Prostate gland (tissue), 2 donors: ENCODE measurements at regions not wholly inside any gene's neighbourhood (a gene's known extent, or its start where the extent isn't known, plus 50 kb on each side); places are given as distances from the start of the nearest gene placed in this dataset.
"Not testable (repeated sequence)": the region's sequence is repeated elsewhere in the genome, so short reads cannot be mapped to it uniquely, and the experiment has no call there.

Experiments
- DNase-seq: peaks from one replicate; pipeline ENCODE4 v3.0.0-alpha.2; 2019; ENCODE audit warnings: low spot score
- H3K27ac ChIP-seq, 2 donors: fragments of 200-600 bp; sonication (generic); 2 replicates each; pipeline ENCODE4 v1.5.1; 2017 to 2019
- H3K27me3 ChIP-seq: fragments of 200-600 bp; sonication (generic); replicated peaks from 2 replicates; pipeline ENCODE4 v1.5.1; 2019; ENCODE audit not compliant: insufficient read depth
- H3K36me3 ChIP-seq, 2 donors: fragments of 200-600 bp; sonication (generic); 1 replicate in 1 of 2; 2 replicates in 1 of 2; pipeline versions ENCODE4 v1.5.1 to v1.8.1; 2017 to 2019
- H3K4me1 ChIP-seq: fragments of 200-600 bp; sonication (generic); replicated peaks from 2 replicates; pipeline ENCODE4 v1.5.1; 2019
- H3K4me3 ChIP-seq, 2 donors: fragments of 200-600 bp; sonication (generic); 2 replicates each; pipeline ENCODE4 v1.5.1; 2017 to 2019
- H3K9me3 ChIP-seq: fragments of 200-600 bp; sonication (generic); 2 replicates; pipeline ENCODE4 v1.5.1; 2017
- CTCF ChIP-seq, 4 experiments: fragments of 200-600 bp in 2 of 4; fragments of 450-650 bp in 2 of 4; sonication (generic) in 2 of 4; IDR thresholded peaks; 1 replicate in 3 of 4; 2 replicates in 1 of 4; pipeline ENCODE4 v1.5.1; 2016 to 2019; ENCODE audit warnings: antibody characterized with exemption in 4 of 4, mild to moderate bottlenecking in 2 of 4, moderate library complexity in 2 of 4
- POLR2A ChIP-seq: fragments of 450-650 bp; IDR thresholded peaks from one replicate; pipeline ENCODE4 v1.6.1; 2016; ENCODE audit warnings: antibody characterized with exemption, mild to moderate bottlenecking
- POLR2AphosphoS5 ChIP-seq: sonication (generic); formaldehyde crosslinking; IDR thresholded peaks from one replicate; pipeline ENCODE4 v1.6.1; 2017; ENCODE audit warnings: antibody characterized with exemption
- WGBS: methylation state at CpG from one replicate; pipeline ENCODE4 v1.1.5; 2018; 5-methylcytosine and 5-hydroxymethylcytosine counted together
- intact Hi-C: fragments of 100-400 bp; cut with DNase I; formaldehyde crosslinking; loops from one replicate; pipeline ENCODE4 v1.14.2; 2022

- TF ChIP-seq CTCF (IDR thresholded peaks at IDR 0.05) (no peak), POLR2AphosphoS5 (no peak), POLR2A (no peak)
- H3K4me3 ChIP-seq: no peak overlapping the region
- no peaks in the 10 kb centered on the region for H3K36me3 ChIP-seq
- H3K9me3 ChIP-seq: no peaks in the 10 kb centered on the region
- DNase-seq: no peak
- 73% methylated on average over 2 of the region's 2 CpGs for WGBS
- H3K27me3 ChIP-seq: no peaks in the 10 kb centered on the region
- no peak overlapping the region for H3K27ac ChIP-seq
- intact Hi-C loops: no loop called here
- no peaks in the 10 kb centered on the region for H3K4me1 ChIP-seq
Measured at GRCh38 chr7:137122145-137122544, 221.4 kb downstream of the PTN start.

- DNase-seq: no peak
- Histone ChIP-seq H3K4me1 (no peaks in the 10 kb centered on the region), H3K27ac (no peak overlapping the region), H3K27me3 (no peaks in the 10 kb centered on the region), H3K4me3 (no peak overlapping the region), H3K36me3 (no peaks in the 10 kb centered on the region), H3K9me3 (no peaks in the 10 kb centered on the region)
- intact Hi-C loops: no loop called here
- WGBS: 70% methylated on average over 2 of the region's 2 CpGs
- no peak for TF ChIP-seq CTCF (IDR thresholded peaks at IDR 0.05)
- TF ChIP-seq POLR2A: no peak
- no peak for TF ChIP-seq POLR2AphosphoS5
Measured at GRCh38 chr7:137120690-137121089, 222.8 kb downstream of the PTN start.

- Histone ChIP-seq H3K27ac (no peak overlapping the region), H3K36me3 (no peaks in the 10 kb centered on the region), H3K9me3 (no peaks in the 10 kb centered on the region), H3K27me3 (no peaks in the 10 kb centered on the region), H3K4me1 (no peaks in the 10 kb centered on the region), H3K4me3 (no peak overlapping the region)
- intact Hi-C loops: no loop called here
- TF ChIP-seq POLR2A (no peak), POLR2AphosphoS5 (no peak), CTCF (IDR thresholded peaks at IDR 0.05) (no peak)
- no peak for DNase-seq
Measured at GRCh38 chr7:137110535-137110934, 233.0 kb downstream of the PTN start.

- H3K27ac ChIP-seq: no peak overlapping the region
- DNase-seq: no peak
- TF ChIP-seq CTCF (IDR thresholded peaks at IDR 0.05): no peak
- TF ChIP-seq POLR2A: no peak
- TF ChIP-seq POLR2AphosphoS5: no peak
- no peaks in the 10 kb centered on the region for H3K9me3 ChIP-seq
- intact Hi-C loops: no loop called here
- H3K36me3 ChIP-seq: no peaks in the 10 kb centered on the region
- WGBS: 51% methylated on average over 3 of the region's 3 CpGs
- no peak overlapping the region for H3K4me3 ChIP-seq
- H3K4me1 ChIP-seq: no peaks in the 10 kb centered on the region
- no peaks in the 10 kb centered on the region for H3K27me3 ChIP-seq
Measured at GRCh38 chr7:137110091-137110509, 233.4 kb downstream of the PTN start.

- H3K4me3 ChIP-seq, DNase-seq, H3K36me3 ChIP-seq, intact Hi-C loops, H3K27ac ChIP-seq, H3K27me3 ChIP-seq, H3K9me3 ChIP-seq, H3K4me1 ChIP-seq: not testable (repeated sequence)
- WGBS: 89% methylated on average over 2 of the region's 2 CpGs
Measured at GRCh38 chr7:137107802-137108201, 235.7 kb downstream of the PTN start.

GRCh38 chr7:137103526-137103925 lies 235.1 kb downstream of the CHRM2 start:
- WGBS: 83% methylated on average over 8 of the region's 8 CpGs
- H3K27me3 ChIP-seq, intact Hi-C loops, H3K36me3 ChIP-seq, H3K4me3 ChIP-seq, H3K27ac ChIP-seq, DNase-seq, H3K4me1 ChIP-seq, H3K9me3 ChIP-seq: not testable (repeated sequence)
